Lower lobe of right lung (tissue), 2 donors: ENCODE measurements at regions not wholly inside any gene's neighbourhood (a gene's known extent, or its start where the extent isn't known, plus 50 kb on each side); places are given as distances from the start of the nearest gene placed in this dataset.
A peak's percentile ranks its signal among the peaks of the same experiment; 100 is the strongest.
"Not testable (repeated sequence)": the region's sequence is repeated elsewhere in the genome, so short reads cannot be mapped to it uniquely, and the experiment has no call there.

Experiments used
- ATAC-seq, 2 donors: fragments of 200-7000 bp; cut with Tn5 transposase; one replicate each; pipeline ENCODE4 v1.9.1; 2020 to 2022; ENCODE audit warnings: mild to moderate bottlenecking in 2 of 2, moderate library complexity in 2 of 2
- DNase-seq: peaks from one replicate; pipeline ENCODE4 v3.0.0-alpha.2; 2020
- H3K27ac ChIP-seq: fragments of 200-600 bp; one replicate; pipeline ENCODE4 v1.8.0; 2022
- H3K27me3 ChIP-seq: fragments of 200-600 bp; one replicate; pipeline ENCODE4 v1.8.0; 2022; ENCODE audit warnings: low read depth
- H3K36me3 ChIP-seq: fragments of 200-600 bp; one replicate; pipeline ENCODE4 v1.8.0; 2022; ENCODE audit warnings: mild to moderate bottlenecking
- H3K4me1 ChIP-seq: fragments of 200-600 bp; one replicate; pipeline ENCODE4 v1.8.0; 2022
- H3K4me3 ChIP-seq: fragments of 200-600 bp; one replicate; pipeline ENCODE4 v1.8.0; 2022; ENCODE audit warnings: mild to moderate bottlenecking
- H3K9me3 ChIP-seq: fragments of 200-600 bp; one replicate; pipeline ENCODE4 v1.8.0; 2022
- CTCF ChIP-seq: fragments of 200-600 bp; IDR thresholded peaks from one replicate; pipeline ENCODE4 v1.8.0; 2022; ENCODE audit warnings: antibody characterized with exemption, mild to moderate bottlenecking
- intact Hi-C: fragments of 100-400 bp; cut with DNase I; formaldehyde crosslinking; loops from one replicate; pipeline ENCODE4 v1.11.0; 2022
- donor health status: DM: no; HTN: yes; CAD: no; lungs with severe emphysema.

GRCh38 chrX:12065251-12065650 lies 73.0 kb upstream of the FRMPD4 start:
- Histone ChIP-seq H3K27ac (no peak overlapping the region), H3K27me3 (no peaks in the 10 kb centered on the region), H3K4me1 (no peaks in the 10 kb centered on the region), H3K4me3 (no peak overlapping the region), H3K9me3 (no peaks in the 10 kb centered on the region), H3K36me3 (no peaks in the 10 kb centered on the region)
- intact Hi-C loops: no loop called here
- ATAC-seq (no peak), DNase-seq (no peak)
- TF ChIP-seq CTCF: no peak

- DNase-seq (no peak), ATAC-seq (no peak)
- Histone ChIP-seq H3K4me3 (no peak overlapping the region), H3K36me3 (no peaks in the 10 kb centered on the region), H3K9me3 (no peaks in the 10 kb centered on the region), H3K4me1 (no peaks in the 10 kb centered on the region), H3K27me3 (no peaks in the 10 kb centered on the region), H3K27ac (no peak overlapping the region)
- no peak for TF ChIP-seq CTCF
- intact Hi-C loops: no loop called here
These were observed 62.2 kb upstream of the FRMPD4 start for GRCh38 chrX:12076046-12076445.

GRCh38 chrX:12080265-12080664 lies 58.0 kb upstream of the FRMPD4 start:
- ATAC-seq: no peak
- Histone ChIP-seq H3K27me3 (no peaks in the 10 kb centered on the region), H3K4me3 (no peak overlapping the region), H3K36me3 (no peaks in the 10 kb centered on the region), H3K27ac (no peak overlapping the region), H3K4me1 (no peaks in the 10 kb centered on the region), H3K9me3 (no peaks in the 10 kb centered on the region)
- DNase-seq: no peak
- intact Hi-C loops: loop anchor here (10.0 kb wide), 1 partner anchor 625 kb away; no protein-coding TSS in a partner anchor
- TF ChIP-seq CTCF: peak; percentile 41

- not testable (repeated sequence) for H3K36me3 ChIP-seq, DNase-seq, H3K27ac ChIP-seq, H3K4me3 ChIP-seq, H3K9me3 ChIP-seq, H3K27me3 ChIP-seq, H3K4me1 ChIP-seq, ATAC-seq
- intact Hi-C loops: loop anchor here (10.0 kb wide), 1 partner anchor 622 kb away; no protein-coding TSS in a partner anchor
These were observed 55.3 kb upstream of the FRMPD4 start for GRCh38 chrX:12082959-12083358.
